ENCODE measurements at regions not wholly inside any gene's neighbourhood (a gene's known extent, or its start where the extent isn't known, plus 50 kb on each side); places are given as distances from the start of the nearest gene placed in this dataset.

GRCh38 chr15:22236469-22236868, 156.1 kb downstream of the OR4M2 start:
- TF ChIP-seq POLR2AphosphoS5 (IDR thresholded peaks at IDR 0.05; ENCODE audit: insufficient read depth, low read depth, low read length) (no peak), CTCF (IDR thresholded peaks at IDR 0.05; ENCODE audit: extremely low read depth in 1 of 2, insufficient read depth in 1 of 2, low read depth in 1 of 2, low read length in 2 of 2) (no peak), EZH2 (IDR thresholded peaks at IDR 0.05; ENCODE audit: borderline replicate concordance, low read depth, low read length, severe bottlenecking) (no peak)
